AG20443 (cell line): ENCODE measurements at regions not wholly inside any gene's neighbourhood (a gene's known extent, or its start where the extent isn't known, plus 50 kb on each side); places are given as distances from the start of the nearest gene placed in this dataset.
"Not testable (repeated sequence)": the region's sequence is repeated elsewhere in the genome, so short reads cannot be mapped to it uniquely, and the experiment has no call there.

Experiments
- DNase-seq: peaks from one replicate; pipeline ENCODE4 v3.0.0; 2012; ENCODE audit warnings: low spot score, mixed read lengths

GRCh38 chr1:238752327-238752726 lies 634.0 kb upstream of the CHRM3 start:
- DNase-seq = no peak

GRCh38 chr1:238745069-238745468 lies 641.3 kb upstream of the CHRM3 start:
- DNase-seq = no peak

GRCh38 chr1:238738892-238739291 lies 647.5 kb upstream of the CHRM3 start:
- DNase-seq = no peak

GRCh38 chr1:238727670-238728069 lies 658.7 kb upstream of the CHRM3 start:
- DNase-seq = no peak

- DNase-seq = no peak
Observed at GRCh38 chr1:238722812-238723211, 663.6 kb upstream of the CHRM3 start.

GRCh38 chr1:238710697-238711096 lies 675.7 kb upstream of the CHRM3 start:
- no peak for DNase-seq

GRCh38 chr1:238701024-238701423 lies 685.3 kb upstream of the CHRM3 start:
- DNase-seq = no peak

- no peak for DNase-seq
Observed at GRCh38 chr1:238690415-238690814, 696.0 kb upstream of the CHRM3 start.

GRCh38 chr1:238684576-238684975 lies 701.8 kb upstream of the CHRM3 start:
- DNase-seq = not testable (repeated sequence)

- no peak for DNase-seq
Observed at GRCh38 chr1:238681451-238681850, 704.9 kb upstream of the CHRM3 start.

- DNase-seq = no peak
Observed at GRCh38 chr1:238681021-238681420, 705.3 kb upstream of the CHRM3 start.

GRCh38 chr1:238677567-238677966 lies 708.8 kb upstream of the CHRM3 start:
- DNase-seq = peak; percentile 17

GRCh38 chr1:238675221-238675620 lies 711.1 kb upstream of the CHRM3 start:
- no peak for DNase-seq

- DNase-seq = no peak
Observed at GRCh38 chr1:238674316-238674715, 712.1 kb upstream of the CHRM3 start.

- DNase-seq = no peak
Observed at GRCh38 chr1:238673561-238673960, 712.8 kb upstream of the CHRM3 start.

GRCh38 chr1:238672806-238673205 lies 713.6 kb upstream of the CHRM3 start:
- DNase-seq = no peak

- no peak for DNase-seq
Observed at GRCh38 chr1:238672262-238672661, 714.1 kb upstream of the CHRM3 start.

GRCh38 chr1:238664139-238664538 lies 722.2 kb upstream of the CHRM3 start:
- DNase-seq = no peak

- no peak for DNase-seq
Observed at GRCh38 chr1:238660849-238661248, 725.5 kb upstream of the CHRM3 start.

- DNase-seq = no peak
Observed at GRCh38 chr1:238658763-238659162, 727.6 kb upstream of the CHRM3 start.

GRCh38 chr1:238653693-238654321 lies 732.6 kb upstream of the CHRM3 start:
- DNase-seq = no peak

GRCh38 chr1:238652346-238652968 lies 733.9 kb upstream of the CHRM3 start:
- DNase-seq = no peak

GRCh38 chr1:238649200-238649599 lies 737.2 kb upstream of the CHRM3 start:
- DNase-seq = no peak

- no peak for DNase-seq
Observed at GRCh38 chr1:238648751-238649150, 737.6 kb upstream of the CHRM3 start.
